ENCODE measurements at regions not wholly inside any gene's neighbourhood (a gene's known extent, or its start where the extent isn't known, plus 50 kb on each side); places are given as distances from the start of the nearest gene placed in this dataset.

- H3K27me3 ChIP-seq (replicated peaks; ENCODE audit: insufficient read depth): no peaks in the 10 kb centered on the region
- H3K4me3 ChIP-seq: no peak overlapping the region
- no peaks in the 10 kb centered on the region for H3K9me3 ChIP-seq
- no peak for DNase-seq (ENCODE audit: low spot score)
- no peaks in the 10 kb centered on the region for H3K36me3 ChIP-seq
- H3K27ac ChIP-seq: no peak overlapping the region
- no peak for TF ChIP-seq CTCF (IDR thresholded peaks at IDR 0.05)
- peaks cover 12 to 31% of the 10 kb centered on the region in 2 donors for H3K4me1 ChIP-seq (ENCODE audit: control insufficient read depth in 1 of 2, low read depth in 2 of 2)
- ATAC-seq (ENCODE audit: insufficient number of reproducible peaks, low FRiP score, low read depth): no peak
Observed at GRCh38 chr16:22688463-22688862, 125.5 kb upstream of the HS3ST2 start.

GRCh38 chr16:22688930-22689329, 125.0 kb upstream of the HS3ST2 start:
- no peaks in the 10 kb centered on the region for H3K9me3 ChIP-seq
- H3K36me3 ChIP-seq: no peaks in the 10 kb centered on the region
- DNase-seq (ENCODE audit: low spot score) (no peak), ATAC-seq (ENCODE audit: insufficient number of reproducible peaks, low FRiP score, low read depth) (no peak)
- no peak overlapping the region for H3K27ac ChIP-seq
- H3K4me1 ChIP-seq (ENCODE audit: control insufficient read depth in 1 of 2, low read depth in 2 of 2): peaks cover 15 to 35% of the 10 kb centered on the region in 2 donors
- H3K27me3 ChIP-seq (replicated peaks; ENCODE audit: insufficient read depth): no peaks in the 10 kb centered on the region
- no peak for TF ChIP-seq CTCF (IDR thresholded peaks at IDR 0.05)
- no peak overlapping the region for H3K4me3 ChIP-seq

- no peak overlapping the region for H3K27ac ChIP-seq
- no peak for ATAC-seq (ENCODE audit: insufficient number of reproducible peaks, low FRiP score, low read depth)
- DNase-seq (ENCODE audit: low spot score): no peak
- no peak overlapping the region for H3K4me3 ChIP-seq
- H3K4me1 ChIP-seq (ENCODE audit: control insufficient read depth in 1 of 2, low read depth in 2 of 2): peaks cover 24 to 34% of the 10 kb centered on the region in 2 donors
- H3K36me3 ChIP-seq: no peaks in the 10 kb centered on the region
- H3K27me3 ChIP-seq (replicated peaks; ENCODE audit: insufficient read depth): no peaks in the 10 kb centered on the region
- no peak for TF ChIP-seq CTCF (IDR thresholded peaks at IDR 0.05)
- no peaks in the 10 kb centered on the region for H3K9me3 ChIP-seq
Observed at GRCh38 chr16:22691335-22691734, 122.6 kb upstream of the HS3ST2 start.

GRCh38 chr16:22692034-22692433, 121.9 kb upstream of the HS3ST2 start:
- Histone ChIP-seq H3K27me3 (replicated peaks; ENCODE audit: insufficient read depth) (no peaks in the 10 kb centered on the region), H3K9me3 (no peaks in the 10 kb centered on the region), H3K36me3 (no peaks in the 10 kb centered on the region), H3K27ac (no peak overlapping the region), H3K4me3 (no peak overlapping the region), H3K4me1 (ENCODE audit: control insufficient read depth in 1 of 2, low read depth in 2 of 2) (peaks cover 23 to 35% of the 10 kb centered on the region in 2 donors)
- TF ChIP-seq CTCF (IDR thresholded peaks at IDR 0.05): no peak
- ATAC-seq (ENCODE audit: insufficient number of reproducible peaks, low FRiP score, low read depth) (no peak), DNase-seq (ENCODE audit: low spot score) (no peak)

GRCh38 chr16:22692916-22693637, 120.9 kb upstream of the HS3ST2 start:
- TF ChIP-seq CTCF (IDR thresholded peaks at IDR 0.05): no peak
- Histone ChIP-seq H3K27ac (peak overlapping the region; percentile 82 to 85), H3K36me3 (no peaks in the 10 kb centered on the region), H3K4me3 (no peak overlapping the region), H3K27me3 (replicated peaks; ENCODE audit: insufficient read depth) (no peaks in the 10 kb centered on the region), H3K9me3 (no peaks in the 10 kb centered on the region), H3K4me1 (ENCODE audit: control insufficient read depth in 1 of 2, low read depth in 2 of 2) (peaks cover 23 to 35% of the 10 kb centered on the region in 2 donors)
- DNase-seq (ENCODE audit: low spot score): no peak
- no peak for ATAC-seq (ENCODE audit: insufficient number of reproducible peaks, low FRiP score, low read depth)

Measured in thoracic aorta (tissue), 2 donors.